GM12878 (cell line): ENCODE measurements at regions not wholly inside any gene's neighbourhood (a gene's known extent, or its start where the extent isn't known, plus 50 kb on each side); places are given as distances from the start of the nearest gene placed in this dataset.

Experiments used
- ATAC-seq: fragments of 200-7000 bp; cut with Tn5 transposase; 3 replicates; pipeline ENCODE4 v1.9.1; 2020; ENCODE audit warnings: mild to moderate bottlenecking, moderate library complexity
- BruUV-seq: library from RNA; stranded (reverse); fragments of 400-500 nt; replicated peaks from 2 replicates; lab custom pipeline; 2021; lab: Mats Ljungman, UMichigan
- CTCF ChIA-PET: fragments of 300-600 bp; sonication (Branson Sonifier 250); formaldehyde crosslinking; extraction: SDS; loops from one replicate; lab custom pipeline; 2021; ENCODE audit warnings: inconsistent platforms; lab: Yijun Ruan, JAX
- POLR2A ChIA-PET: fragments of 350-600 bp; formaldehyde crosslinking; extraction: SDS; loops from one replicate; lab custom pipeline; 2021; ENCODE audit warnings: inconsistent platforms; lab: Charles Lee
- RAD21 ChIA-PET: fragments of 300-600 bp; sonication (Branson Sonifier 250); formaldehyde crosslinking; loops from one replicate; lab custom pipeline; 2023; ENCODE audit warnings: antibody characterized with exemption; ENCODE audit not compliant: unreplicated experiment; lab: Charles Lee
- SMC1A ChIA-PET: fragments of 300-600 bp; sonication (Branson Sonifier 250); formaldehyde crosslinking; loops from one replicate; lab custom pipeline; 2023; ENCODE audit not compliant: unreplicated experiment, uncharacterized antibody; lab: Charles Lee
- DNase-seq: peaks from one replicate; pipeline ENCODE4 v3.0.0-alpha.2; 2011; ENCODE audit warnings: low read depth, low spot score
- FAIRE-seq: peaks from 3 replicates; lab custom pipeline; 2011; peaks lifted over from hg19 to GRCh38; lab: Jason Lieb, UNC
- H2AFZ ChIP-seq: 2 replicates; pipeline ENCODE4 v1.6.0; 2011; ENCODE audit warnings: low read depth, low read length, control low read depth; ENCODE audit not compliant: control insufficient read depth
- H3K27ac ChIP-seq: 2 replicates; pipeline ENCODE4 v1.5.1; 2011; ENCODE audit warnings: control low read depth; ENCODE audit not compliant: control insufficient read depth, insufficient read depth
- H3K27me3 ChIP-seq, 2 experiments: replicated peaks in 1 of 2; 2 replicates each; pipeline versions ENCODE4 v1.6.0 to v1.6.1; 2011; ENCODE audit warnings: low read length in 1 of 2; ENCODE audit not compliant: control insufficient read depth in 2 of 2, insufficient read depth in 2 of 2
- H3K36me3 ChIP-seq, 2 experiments: 2 replicates each; pipeline ENCODE4 v1.5.1; 2011; ENCODE audit warnings: low read length in 1 of 2; ENCODE audit not compliant: control insufficient read depth in 2 of 2, insufficient read depth in 2 of 2
- H3K4me1 ChIP-seq: 2 replicates; pipeline ENCODE4 v1.6.1; 2011; ENCODE audit warnings: mild to moderate bottlenecking, low read length, moderate library complexity, mixed read lengths; ENCODE audit not compliant: control insufficient read depth, insufficient read depth
- H3K4me2 ChIP-seq: 2 replicates; pipeline ENCODE4 v1.6.0; 2011; ENCODE audit warnings: control low read depth; ENCODE audit not compliant: control insufficient read depth, insufficient read depth
- H3K4me3 ChIP-seq: fragments of 200-600 bp; sonication (generic); 2 replicates; pipeline ENCODE4 v1.5.1; 2016
- H3K79me2 ChIP-seq: 2 replicates; pipeline ENCODE4 v1.6.0; 2011; ENCODE audit warnings: low read length; ENCODE audit not compliant: control insufficient read depth, insufficient read depth
- H3K9ac ChIP-seq: 2 replicates; pipeline ENCODE4 v1.8.0; 2011; ENCODE audit warnings: low read length, control low read depth, mixed read lengths; ENCODE audit not compliant: control insufficient read depth, insufficient read depth
- H3K9me3 ChIP-seq: replicated peaks from 3 replicates; pipeline ENCODE4 v1.5.1; 2011; ENCODE audit warnings: mild to moderate bottlenecking, low read length; ENCODE audit not compliant: control insufficient read depth, insufficient read depth
- H4K20me1 ChIP-seq: 2 replicates; pipeline ENCODE4 v1.6.0; 2011; ENCODE audit not compliant: control insufficient read depth, insufficient read depth
- BACH1 ChIP-seq: fragments of 450-650 bp; IDR thresholded peaks from 2 replicates; pipeline ENCODE4 v1.6.1; 2017; ENCODE audit warnings: mild to moderate bottlenecking, borderline replicate concordance
- CHD2 ChIP-seq: IDR thresholded peaks from 2 replicates; pipeline ENCODE4 v1.6.1; 2011; ENCODE audit warnings: low read depth, low read length, improper control_type of control experiment, borderline replicate concordance
- CHD4 ChIP-seq: fragments of 200-600 bp; sonication (generic); IDR thresholded peaks from 2 replicates; pipeline ENCODE4 v1.6.1; 2016; ENCODE audit warnings: mild to moderate bottlenecking
- ETV6 ChIP-seq, 2 experiments: fragments of 450-650 bp in 1 of 2; IDR thresholded peaks in 1 of 2; conservative IDR thresholded peaks in 1 of 2; 2 replicates each; pipeline ENCODE4 v1.6.1; 2014; ENCODE audit warnings: antibody characterized with exemption in 1 of 2, borderline replicate concordance in 1 of 2, low read depth in 1 of 2, mild to moderate bottlenecking in 1 of 2, moderate library complexity in 1 of 2
- HDAC6 ChIP-seq: fragments of 200-600 bp; sonication (generic); IDR thresholded peaks from one replicate; pipeline ENCODE4 v1.8.0; 2017; ENCODE audit warnings: antibody characterized with exemption; ENCODE audit not compliant: unreplicated experiment
- IKZF1 ChIP-seq: fragments of 450-650 bp; conservative IDR thresholded peaks from 2 replicates; pipeline ENCODE4 v1.6.1; 2017; ENCODE audit warnings: antibody characterized with exemption, mild to moderate bottlenecking
- NBN ChIP-seq: fragments of 450-650 bp; IDR thresholded peaks from 2 replicates; pipeline ENCODE4 v1.6.1; 2016
- POLR2AphosphoS5 ChIP-seq: IDR thresholded peaks from 2 replicates; pipeline ENCODE4 v1.6.1; 2011; ENCODE audit warnings: mild to moderate bottlenecking, low read length, inconsistent platforms
- RAD51 ChIP-seq: fragments of 450-650 bp; IDR thresholded peaks from 2 replicates; pipeline ENCODE4 v1.6.1; 2016; ENCODE audit warnings: moderate library complexity, mild to moderate bottlenecking, inconsistent platforms
- RFX5 ChIP-seq: IDR thresholded peaks from 2 replicates; pipeline ENCODE4 v1.6.1; 2011; ENCODE audit warnings: low read depth, low read length, improper control_type of control experiment
- SPI1 ChIP-seq: IDR thresholded peaks from 2 replicates; pipeline ENCODE4 v1.6.1; 2011; ENCODE audit warnings: low read depth, mild to moderate bottlenecking, low read length, moderate library complexity, borderline replicate concordance; ENCODE audit not compliant: insufficient read depth
- SRF ChIP-seq, 2 experiments: IDR thresholded peaks; 2 replicates each; pipeline ENCODE4 v1.6.1; 2011; ENCODE audit warnings: low read depth in 2 of 2, low read length in 2 of 2, mild to moderate bottlenecking in 1 of 2, moderate library complexity in 1 of 2
- ZBED1 ChIP-seq: IDR thresholded peaks from 2 replicates; pipeline ENCODE4 v1.6.1; 2016; ENCODE audit warnings: borderline replicate concordance
- ZNF207 ChIP-seq: fragments of 450-650 bp; IDR thresholded peaks from 2 replicates; pipeline ENCODE4 v1.6.1; 2014; ENCODE audit warnings: antibody characterized with exemption, mild to moderate bottlenecking, borderline replicate concordance
- ZNF24 ChIP-seq: fragments of 450-650 bp; IDR thresholded peaks from 2 replicates; pipeline ENCODE4 v1.6.1; 2017; ENCODE audit warnings: antibody characterized with exemption, mild to moderate bottlenecking
- WGBS: methylation state at CpG from one replicate; pipeline ENCODE4 v1.1.6; 2016; ENCODE audit warnings: low lambda C conversion rate; ENCODE audit not compliant: insufficient replicate concordance, insufficient coverage; ENCODE audit errors: missing lambda C conversion rate; 5-methylcytosine and 5-hydroxymethylcytosine counted together
- in situ Hi-C: fragments of 300-500 bp; cut with MboI; formaldehyde crosslinking; loops from 9 replicates; pipeline ENCODE4 v1.14.3; 2018; ENCODE audit warnings: mixed read lengths
- intact Hi-C: fragments of 100-400 bp; cut with micrococcal nuclease; formaldehyde crosslinking; loops from one replicate; pipeline ENCODE4 v1.14.2; 2022; ENCODE audit not compliant: unreplicated experiment
- TF ChIP-seq, protein P1 (sequence below): fragments of 450-650 bp; IDR thresholded peaks from 2 replicates; pipeline ENCODE4 v1.6.1; 2016; ENCODE audit warnings: mild to moderate bottlenecking
- TF ChIP-seq, protein P2 (sequence below): fragments of 150-350 bp; IDR thresholded peaks from 2 replicates; pipeline ENCODE4 v1.6.1; 2014; ENCODE audit warnings: mild to moderate bottlenecking, low read depth, low read length
- TF ChIP-seq, protein P3 (sequence below): fragments of 450-650 bp; conservative IDR thresholded peaks from 2 replicates; pipeline ENCODE4 v1.6.1; 2017; ENCODE audit warnings: mild to moderate bottlenecking, moderate library complexity

- Histone ChIP-seq H3K27ac (peak overlapping the region; percentile 99), H3K36me3 (no peaks in the 10 kb centered on the region), H3K27me3 (no peaks in the 10 kb centered on the region), H3K4me1 (peaks cover 58% of the 10 kb centered on the region), H4K20me1 (no peaks in the 10 kb centered on the region), H3K79me2 (peaks cover 9% of the 10 kb centered on the region), H3K9me3 (peaks cover 4% of the 10 kb centered on the region), H3K4me3 (peak overlapping the region; percentile 22; the same call in 1 of the 2 replicates), H3K9ac (peak overlapping the region; percentile 83), H3K4me2 (peak overlapping the region; percentile 98), H2AFZ (peak overlapping the region; percentile 96)
- WGBS: 6% methylated on average over 14 of the region's 14 CpGs
- intact Hi-C loops: loop anchor here (1.0 to 2.0 kb wide), 5 partner anchors 21 to 67 kb away; no protein-coding TSS in a partner anchor
- peak; percentile 75 for ATAC-seq
- peak; percentile 95 for DNase-seq
- in situ Hi-C loops: no loop called here
- CTCF ChIA-PET: interaction anchor here (0.6 to 9.3 kb wide), 24 partner anchors 9 to 904 kb away, joined by 3 to 78 read pairs (median 4); no protein-coding TSS in a partner anchor
- BruUV-seq: TSS peak; percentile 85
- POLR2A ChIA-PET: interaction anchor here (0.7 to 5.3 kb wide), 22 partner anchors 9 to 447 kb away, joined by 3 to 59 read pairs (median 6); partner anchors contain the start of gene NEK6
- SMC1A ChIA-PET: interaction anchor here (0.7 to 10.2 kb wide), 33 partner anchors 8 to 198 kb away, joined by 3 to 249 read pairs (median 6); no protein-coding TSS in a partner anchor
- peak; percentile 87 for FAIRE-seq
- RAD21 ChIA-PET: interaction anchor here (0.7 to 13.0 kb wide), 27 partner anchors 9 to 608 kb away, joined by 3 to 293 read pairs (median 6); partner anchors contain the start of gene NEK6
- TF ChIP-seq SPI1 (peak; percentile 92), ZNF207 (peak; percentile 88; the same call in 1 of the 2 replicates), CHD2 (peak; percentile 77), BACH1 (peak; percentile 70; the same call in 1 of the 2 replicates), ETV6 (conservative IDR thresholded peaks at IDR 0.05 in 1 of 2, IDR thresholded peaks at IDR 0.05 in 1 of 2; ENCODE audit: borderline replicate concordance in 1 of 2, low read depth in 1 of 2) (peak in 1 of 2 experiments; percentile 89; a peak in 1 of 4 replicates), NBN (peak; percentile 98), RFX5 (peak; percentile 96), ZBED1 (peak; percentile 88; the same call in 1 of the 2 replicates), ZNF24 (0 out of 2 replicates have a peak, but pooled peaks have one; percentile 4), POLR2AphosphoS5 (peak; percentile 92), IKZF1 (peak; percentile 99), CHD4 (no peak; the same call in 1 of the 2 replicates), SRF (IDR thresholded peaks at IDR 0.05; ENCODE audit: low read depth in 2 of 2, low read length in 2 of 2) (0 out of 4 replicates have a peak, but pooled peaks of 1 of the 2 experiments have one; percentile 23), HDAC6 (no peak), RAD51 (no peak)
- TF ChIP-seq, protein P1, sequence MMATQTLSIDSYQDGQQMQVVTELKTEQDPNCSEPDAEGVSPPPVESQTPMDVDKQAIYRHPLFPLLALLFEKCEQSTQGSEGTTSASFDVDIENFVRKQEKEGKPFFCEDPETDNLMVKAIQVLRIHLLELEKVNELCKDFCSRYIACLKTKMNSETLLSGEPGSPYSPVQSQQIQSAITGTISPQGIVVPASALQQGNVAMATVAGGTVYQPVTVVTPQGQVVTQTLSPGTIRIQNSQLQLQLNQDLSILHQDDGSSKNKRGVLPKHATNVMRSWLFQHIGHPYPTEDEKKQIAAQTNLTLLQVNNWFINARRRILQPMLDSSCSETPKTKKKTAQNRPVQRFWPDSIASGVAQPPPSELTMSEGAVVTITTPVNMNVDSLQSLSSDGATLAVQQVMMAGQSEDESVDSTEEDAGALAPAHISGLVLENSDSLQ: peak; percentile 50; the same call in 1 of the 2 replicates
- TF ChIP-seq, protein P2, sequence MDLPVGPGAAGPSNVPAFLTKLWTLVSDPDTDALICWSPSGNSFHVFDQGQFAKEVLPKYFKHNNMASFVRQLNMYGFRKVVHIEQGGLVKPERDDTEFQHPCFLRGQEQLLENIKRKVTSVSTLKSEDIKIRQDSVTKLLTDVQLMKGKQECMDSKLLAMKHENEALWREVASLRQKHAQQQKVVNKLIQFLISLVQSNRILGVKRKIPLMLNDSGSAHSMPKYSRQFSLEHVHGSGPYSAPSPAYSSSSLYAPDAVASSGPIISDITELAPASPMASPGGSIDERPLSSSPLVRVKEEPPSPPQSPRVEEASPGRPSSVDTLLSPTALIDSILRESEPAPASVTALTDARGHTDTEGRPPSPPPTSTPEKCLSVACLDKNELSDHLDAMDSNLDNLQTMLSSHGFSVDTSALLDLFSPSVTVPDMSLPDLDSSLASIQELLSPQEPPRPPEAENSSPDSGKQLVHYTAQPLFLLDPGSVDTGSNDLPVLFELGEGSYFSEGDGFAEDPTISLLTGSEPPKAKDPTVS: no peak
- TF ChIP-seq, protein P3, sequence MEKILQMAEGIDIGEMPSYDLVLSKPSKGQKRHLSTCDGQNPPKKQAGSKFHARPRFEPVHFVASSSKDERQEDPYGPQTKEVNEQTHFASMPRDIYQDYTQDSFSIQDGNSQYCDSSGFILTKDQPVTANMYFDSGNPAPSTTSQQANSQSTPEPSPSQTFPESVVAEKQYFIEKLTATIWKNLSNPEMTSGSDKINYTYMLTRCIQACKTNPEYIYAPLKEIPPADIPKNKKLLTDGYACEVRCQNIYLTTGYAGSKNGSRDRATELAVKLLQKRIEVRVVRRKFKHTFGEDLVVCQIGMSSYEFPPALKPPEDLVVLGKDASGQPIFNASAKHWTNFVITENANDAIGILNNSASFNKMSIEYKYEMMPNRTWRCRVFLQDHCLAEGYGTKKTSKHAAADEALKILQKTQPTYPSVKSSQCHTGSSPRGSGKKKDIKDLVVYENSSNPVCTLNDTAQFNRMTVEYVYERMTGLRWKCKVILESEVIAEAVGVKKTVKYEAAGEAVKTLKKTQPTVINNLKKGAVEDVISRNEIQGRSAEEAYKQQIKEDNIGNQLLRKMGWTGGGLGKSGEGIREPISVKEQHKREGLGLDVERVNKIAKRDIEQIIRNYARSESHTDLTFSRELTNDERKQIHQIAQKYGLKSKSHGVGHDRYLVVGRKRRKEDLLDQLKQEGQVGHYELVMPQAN: peak; percentile 32; the same call in 1 of the 2 replicates
Observed at GRCh38 chr9:124197177-124198095, 60.3 kb upstream of the NEK6 start.
